HepG2 (cell line): ENCODE measurements at regions not wholly inside any gene's neighbourhood (a gene's known extent, or its start where the extent isn't known, plus 50 kb on each side); places are given as distances from the start of the nearest gene placed in this dataset.

Experiments used
- AKNA ChIP-seq: sonication (generic); formaldehyde crosslinking; IDR thresholded peaks from 2 replicates; pipeline ENCODE4 v1.4.0; 2020; ENCODE audit warnings: missing genetic modification reagents, borderline replicate concordance
- ZFP62 ChIP-seq: sonication (generic); formaldehyde crosslinking; IDR thresholded peaks from 2 replicates; pipeline ENCODE4 v1.4.0; 2020; ENCODE audit warnings: missing genetic modification reagents
- ZNF251 ChIP-seq: sonication (generic); formaldehyde crosslinking; IDR thresholded peaks from 2 replicates; pipeline ENCODE4 v1.9.0; 2021; ENCODE audit warnings: mild to moderate bottlenecking, missing genetic modification reagents
- ZNF550 ChIP-seq: sonication (generic); formaldehyde crosslinking; IDR thresholded peaks from 2 replicates; pipeline ENCODE4 v1.4.0; 2020; ENCODE audit warnings: mild to moderate bottlenecking, missing genetic modification reagents, borderline replicate concordance
- ZNF781 ChIP-seq: sonication (generic); formaldehyde crosslinking; IDR thresholded peaks from 2 replicates; pipeline ENCODE4 v1.5.1; 2020; ENCODE audit warnings: borderline replicate concordance, mild to moderate bottlenecking, missing genetic modification reagents; ENCODE audit errors: not compliant biosample characterization
- TF ChIP-seq, protein P1 (sequence below): sonication (generic); formaldehyde crosslinking; IDR thresholded peaks from 2 replicates; pipeline ENCODE4 v1.5.1; 2020; ENCODE audit warnings: mild to moderate bottlenecking, missing genetic modification reagents, moderate library complexity
- TF ChIP-seq, protein P2 (sequence below): sonication (generic); formaldehyde crosslinking; IDR thresholded peaks from 2 replicates; pipeline ENCODE4 v1.8.0; 2022; ENCODE audit warnings: mild to moderate bottlenecking, missing genetic modification reagents, borderline replicate concordance
- TF ChIP-seq, protein P3 (sequence below): sonication (generic); formaldehyde crosslinking; IDR thresholded peaks from 2 replicates; pipeline ENCODE4 v1.5.0; 2020; ENCODE audit warnings: missing genetic modification reagents
- TF ChIP-seq, protein P4 (sequence below): sonication (generic); formaldehyde crosslinking; IDR thresholded peaks from 2 replicates; pipeline ENCODE4 v1.5.0; 2020; ENCODE audit warnings: mild to moderate bottlenecking, missing genetic modification reagents

GRCh38 chr10:78756604-78757343 lies 312.0 kb upstream of the ZMIZ1 start (continued):
- TF ChIP-seq, protein P1, sequence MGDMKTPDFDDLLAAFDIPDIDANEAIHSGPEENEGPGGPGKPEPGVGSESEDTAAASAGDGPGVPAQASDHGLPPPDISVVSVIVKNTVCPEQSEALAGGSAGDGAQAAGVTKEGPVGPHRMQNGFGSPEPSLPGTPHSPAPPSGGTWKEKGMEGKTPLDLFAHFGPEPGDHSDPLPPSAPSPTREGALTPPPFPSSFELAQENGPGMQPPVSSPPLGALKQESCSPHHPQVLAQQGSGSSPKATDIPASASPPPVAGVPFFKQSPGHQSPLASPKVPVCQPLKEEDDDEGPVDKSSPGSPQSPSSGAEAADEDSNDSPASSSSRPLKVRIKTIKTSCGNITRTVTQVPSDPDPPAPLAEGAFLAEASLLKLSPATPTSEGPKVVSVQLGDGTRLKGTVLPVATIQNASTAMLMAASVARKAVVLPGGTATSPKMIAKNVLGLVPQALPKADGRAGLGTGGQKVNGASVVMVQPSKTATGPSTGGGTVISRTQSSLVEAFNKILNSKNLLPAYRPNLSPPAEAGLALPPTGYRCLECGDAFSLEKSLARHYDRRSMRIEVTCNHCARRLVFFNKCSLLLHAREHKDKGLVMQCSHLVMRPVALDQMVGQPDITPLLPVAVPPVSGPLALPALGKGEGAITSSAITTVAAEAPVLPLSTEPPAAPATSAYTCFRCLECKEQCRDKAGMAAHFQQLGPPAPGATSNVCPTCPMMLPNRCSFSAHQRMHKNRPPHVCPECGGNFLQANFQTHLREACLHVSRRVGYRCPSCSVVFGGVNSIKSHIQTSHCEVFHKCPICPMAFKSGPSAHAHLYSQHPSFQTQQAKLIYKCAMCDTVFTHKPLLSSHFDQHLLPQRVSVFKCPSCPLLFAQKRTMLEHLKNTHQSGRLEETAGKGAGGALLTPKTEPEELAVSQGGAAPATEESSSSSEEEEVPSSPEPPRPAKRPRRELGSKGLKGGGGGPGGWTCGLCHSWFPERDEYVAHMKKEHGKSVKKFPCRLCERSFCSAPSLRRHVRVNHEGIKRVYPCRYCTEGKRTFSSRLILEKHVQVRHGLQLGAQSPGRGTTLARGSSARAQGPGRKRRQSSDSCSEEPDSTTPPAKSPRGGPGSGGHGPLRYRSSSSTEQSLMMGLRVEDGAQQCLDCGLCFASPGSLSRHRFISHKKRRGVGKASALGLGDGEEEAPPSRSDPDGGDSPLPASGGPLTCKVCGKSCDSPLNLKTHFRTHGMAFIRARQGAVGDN, result peak; percentile 65
- TF ChIP-seq, protein P2, sequence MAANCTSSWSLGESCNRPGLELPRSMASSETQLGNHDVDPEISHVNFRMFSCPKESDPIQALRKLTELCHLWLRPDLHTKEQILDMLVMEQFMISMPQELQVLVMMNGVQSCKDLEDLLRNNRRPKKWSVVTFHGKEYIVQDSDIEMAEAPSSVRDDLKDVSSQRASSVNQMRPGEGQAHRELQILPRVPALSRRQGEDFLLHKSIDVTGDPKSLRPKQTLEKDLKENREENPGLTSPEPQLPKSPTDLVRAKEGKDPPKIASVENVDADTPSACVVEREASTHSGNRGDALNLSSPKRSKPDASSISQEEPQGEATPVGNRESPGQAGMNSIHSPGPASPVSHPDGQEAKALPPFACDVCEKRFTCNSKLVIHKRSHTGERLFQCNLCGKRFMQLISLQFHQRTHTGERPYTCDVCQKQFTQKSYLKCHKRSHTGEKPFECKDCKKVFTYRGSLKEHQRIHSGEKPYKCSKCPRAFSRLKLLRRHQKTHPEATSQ, result no peak
- TF ChIP-seq ZNF781 (CRISPR knock-in tag) (no peak), ZNF550 (CRISPR knock-in tag) (no peak), ZFP62 (CRISPR knock-in tag) (no peak), ZNF251 (CRISPR knock-in tag) (no peak), AKNA (CRISPR knock-in tag) (no peak)
- TF ChIP-seq, protein P3, sequence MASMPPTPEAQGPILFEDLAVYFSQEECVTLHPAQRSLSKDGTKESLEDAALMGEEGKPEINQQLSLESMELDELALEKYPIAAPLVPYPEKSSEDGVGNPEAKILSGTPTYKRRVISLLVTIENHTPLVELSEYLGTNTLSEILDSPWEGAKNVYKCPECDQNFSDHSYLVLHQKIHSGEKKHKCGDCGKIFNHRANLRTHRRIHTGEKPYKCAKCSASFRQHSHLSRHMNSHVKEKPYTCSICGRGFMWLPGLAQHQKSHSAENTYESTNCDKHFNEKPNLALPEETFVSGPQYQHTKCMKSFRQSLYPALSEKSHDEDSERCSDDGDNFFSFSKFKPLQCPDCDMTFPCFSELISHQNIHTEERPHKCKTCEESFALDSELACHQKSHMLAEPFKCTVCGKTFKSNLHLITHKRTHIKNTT (CRISPR knock-in tag), result no peak
- TF ChIP-seq, protein P4, sequence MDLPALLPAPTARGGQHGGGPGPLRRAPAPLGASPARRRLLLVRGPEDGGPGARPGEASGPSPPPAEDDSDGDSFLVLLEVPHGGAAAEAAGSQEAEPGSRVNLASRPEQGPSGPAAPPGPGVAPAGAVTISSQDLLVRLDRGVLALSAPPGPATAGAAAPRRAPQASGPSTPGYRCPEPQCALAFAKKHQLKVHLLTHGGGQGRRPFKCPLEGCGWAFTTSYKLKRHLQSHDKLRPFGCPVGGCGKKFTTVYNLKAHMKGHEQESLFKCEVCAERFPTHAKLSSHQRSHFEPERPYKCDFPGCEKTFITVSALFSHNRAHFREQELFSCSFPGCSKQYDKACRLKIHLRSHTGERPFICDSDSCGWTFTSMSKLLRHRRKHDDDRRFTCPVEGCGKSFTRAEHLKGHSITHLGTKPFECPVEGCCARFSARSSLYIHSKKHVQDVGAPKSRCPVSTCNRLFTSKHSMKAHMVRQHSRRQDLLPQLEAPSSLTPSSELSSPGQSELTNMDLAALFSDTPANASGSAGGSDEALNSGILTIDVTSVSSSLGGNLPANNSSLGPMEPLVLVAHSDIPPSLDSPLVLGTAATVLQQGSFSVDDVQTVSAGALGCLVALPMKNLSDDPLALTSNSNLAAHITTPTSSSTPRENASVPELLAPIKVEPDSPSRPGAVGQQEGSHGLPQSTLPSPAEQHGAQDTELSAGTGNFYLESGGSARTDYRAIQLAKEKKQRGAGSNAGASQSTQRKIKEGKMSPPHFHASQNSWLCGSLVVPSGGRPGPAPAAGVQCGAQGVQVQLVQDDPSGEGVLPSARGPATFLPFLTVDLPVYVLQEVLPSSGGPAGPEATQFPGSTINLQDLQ, result no peak
